Neural cell (in vitro differentiated cells): ENCODE measurements at regions not wholly inside any gene's neighbourhood (a gene's known extent, or its start where the extent isn't known, plus 50 kb on each side); places are given as distances from the start of the nearest gene placed in this dataset.

Source experiments
- H2AFZ ChIP-seq: fragments of 200-600, 300-800 bp; sonication (generic), shearing (Covaris generic); 2 replicates; pipeline ENCODE4 v1.6.0; 2014; ENCODE audit warnings: low read depth, mild to moderate bottlenecking, antibody characterized with exemption, low read length, moderate library complexity
- H3F3A ChIP-seq: fragments of 200-600 bp; shearing (Covaris generic); 2 replicates; pipeline ENCODE4 v1.6.1; 2016; ENCODE audit warnings: mild to moderate bottlenecking, moderate library complexity, mixed read lengths, antibody characterized with exemption, low read length; ENCODE audit not compliant: insufficient read depth, poor library complexity, severe bottlenecking
- H3K27ac ChIP-seq: fragments of 200-600, 300-800 bp; sonication (generic), shearing (Covaris generic); 2 replicates; pipeline ENCODE4 v1.5.1; 2014; ENCODE audit warnings: mild to moderate bottlenecking, low read length, moderate library complexity
- H3K27me3 ChIP-seq: fragments of 300-800, 200-600 bp; sonication (generic), shearing (Covaris generic); 2 replicates; pipeline ENCODE4 v1.6.0; 2014; ENCODE audit warnings: mild to moderate bottlenecking, low read depth, low read length, moderate library complexity; ENCODE audit not compliant: insufficient read depth
- H3K36me3 ChIP-seq: fragments of 300-800, 200-600 bp; sonication (generic), shearing (Covaris generic); 2 replicates; pipeline ENCODE4 v1.5.1; 2014; ENCODE audit warnings: mild to moderate bottlenecking, antibody characterized with exemption, low read length, moderate library complexity; ENCODE audit not compliant: insufficient read depth
- H3K4me2 ChIP-seq: fragments of 300-800, 200-600 bp; sonication (generic), shearing (Covaris generic); 2 replicates; pipeline ENCODE4 v1.6.0; 2014; ENCODE audit warnings: mild to moderate bottlenecking, low read length
- H3K4me3 ChIP-seq: fragments of 300-800, 200-600 bp; sonication (generic), shearing (Covaris generic); 2 replicates; pipeline ENCODE4 v1.5.1; 2014; ENCODE audit warnings: mild to moderate bottlenecking, low read length, moderate library complexity
- H3K79me2 ChIP-seq: fragments of 200-600 bp; shearing (Covaris generic); replicated peaks from 2 replicates; pipeline ENCODE4 v1.6.0; 2014; ENCODE audit warnings: mild to moderate bottlenecking, low read length, moderate library complexity; ENCODE audit not compliant: insufficient read depth
- H3K9ac ChIP-seq: fragments of 300-800, 200-600 bp; sonication (generic), shearing (Covaris generic); 2 replicates; pipeline ENCODE4 v1.6.1; 2016; ENCODE audit warnings: mild to moderate bottlenecking, low read length, mixed read lengths
- H3K9me2 ChIP-seq: fragments of 200-600 bp; shearing (Covaris generic); 2 replicates; pipeline ENCODE4 v1.6.1; 2016; ENCODE audit warnings: mild to moderate bottlenecking, low read length, mixed read lengths; ENCODE audit not compliant: insufficient read depth
- H3K9me3 ChIP-seq: fragments of 200-600, 300-800 bp; sonication (generic), shearing (Covaris generic); 2 replicates; pipeline ENCODE4 v1.6.1; 2016; ENCODE audit warnings: mild to moderate bottlenecking, mixed run types, low read length, moderate library complexity, mixed read lengths
- H4K20me1 ChIP-seq: fragments of 200-600 bp; shearing (Covaris generic); 2 replicates; pipeline ENCODE4 v1.6.1; 2016; ENCODE audit warnings: mild to moderate bottlenecking, mixed run types; ENCODE audit not compliant: insufficient read depth
- CTCF ChIP-seq: fragments of 450-650 bp; IDR thresholded peaks from 2 replicates; pipeline ENCODE4 v1.5.1; 2014; ENCODE audit warnings: antibody characterized with exemption, mild to moderate bottlenecking, moderate library complexity; ENCODE audit not compliant: poor library complexity, severe bottlenecking
- EP300 ChIP-seq: fragments of 450-650 bp; conservative IDR thresholded peaks from 2 replicates; pipeline ENCODE4 v1.6.1; 2014; ENCODE audit warnings: antibody characterized with exemption, mild to moderate bottlenecking, moderate library complexity; ENCODE audit not compliant: poor library complexity, severe bottlenecking
- EZH2 ChIP-seq: fragments of 200-600, 300-800 bp; shearing (Covaris generic), sonication (generic); IDR thresholded peaks from 2 replicates; pipeline ENCODE4 v1.6.1; 2014; ENCODE audit warnings: antibody characterized with exemption, low read length, borderline replicate concordance, mild to moderate bottlenecking; ENCODE audit not compliant: insufficient read depth, poor library complexity, severe bottlenecking
- MXI1 ChIP-seq: fragments of 450-650 bp; conservative IDR thresholded peaks from 2 replicates; pipeline ENCODE4 v1.6.1; 2014; ENCODE audit warnings: antibody characterized with exemption, mild to moderate bottlenecking; ENCODE audit not compliant: poor library complexity, severe bottlenecking
- POLR2AphosphoS5 ChIP-seq: IDR thresholded peaks from 2 replicates; pipeline ENCODE4 v1.6.1; 2012
- RAD21 ChIP-seq: fragments of 450-650 bp; conservative IDR thresholded peaks from 2 replicates; pipeline ENCODE4 v1.6.1; 2014; ENCODE audit warnings: antibody characterized with exemption, mild to moderate bottlenecking, moderate library complexity
- REST ChIP-seq: IDR thresholded peaks from 2 replicates; pipeline ENCODE4 v1.6.1; 2012; ENCODE audit warnings: borderline replicate concordance
- SMC3 ChIP-seq: fragments of 450-650 bp; conservative IDR thresholded peaks from 2 replicates; pipeline ENCODE4 v1.6.1; 2014; ENCODE audit warnings: antibody characterized with exemption, mild to moderate bottlenecking, moderate library complexity; ENCODE audit not compliant: poor library complexity
- TAF1 ChIP-seq: IDR thresholded peaks from 2 replicates; pipeline ENCODE4 v1.6.1; 2012; ENCODE audit warnings: low read depth

- H3F3A ChIP-seq, result peaks cover 2% of the 10 kb centered on the region
- no peaks in the 10 kb centered on the region for H3K9me3 ChIP-seq
- H3K9ac ChIP-seq, result no peak overlapping the region
- TF ChIP-seq EP300 (no peak), RAD21 (no peak), TAF1 (no peak), REST (no peak), EZH2 (no peak), SMC3 (no peak), MXI1 (no peak), CTCF (no peak), POLR2AphosphoS5 (no peak)
- no peaks in the 10 kb centered on the region for H3K9me2 ChIP-seq
- no peak overlapping the region for H2AFZ ChIP-seq
- no peak overlapping the region for H3K4me2 ChIP-seq
- no peaks in the 10 kb centered on the region for H3K36me3 ChIP-seq
- H3K79me2 ChIP-seq, result peaks cover 14% of the 10 kb centered on the region
- H3K27ac ChIP-seq, result no peak overlapping the region
- H3K4me3 ChIP-seq, result no peak overlapping the region
- no peaks in the 10 kb centered on the region for H3K27me3 ChIP-seq
- H4K20me1 ChIP-seq, result no peaks in the 10 kb centered on the region
These were observed 76.9 kb upstream of the RPS23 start for GRCh38 chr5:82355053-82355452.

DNA sequence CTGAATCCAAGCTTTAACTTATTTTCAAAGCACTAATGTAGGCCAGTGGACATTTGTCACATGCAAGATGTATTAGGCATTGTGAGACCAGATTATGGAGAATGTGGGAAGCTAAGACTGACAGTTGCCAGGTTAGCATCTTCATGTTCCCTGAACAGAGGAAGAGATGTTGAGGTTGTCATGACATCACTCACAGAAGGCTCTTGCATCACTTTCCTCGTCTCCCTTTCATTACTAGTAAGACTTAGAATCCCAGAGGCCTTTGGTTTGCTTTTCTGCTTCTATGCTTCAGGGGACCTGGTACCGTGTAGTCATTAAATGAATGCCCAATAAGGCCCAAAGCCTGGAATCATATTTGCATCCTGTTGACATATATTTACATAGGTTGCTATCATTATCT, 76.4 kb upstream of the RPS23 start:
- no peaks in the 10 kb centered on the region for H3K9me3 ChIP-seq
- TF ChIP-seq RAD21 (no peak), SMC3 (no peak), CTCF (no peak), TAF1 (no peak), EP300 (no peak), EZH2 (no peak)
- no peaks in the 10 kb centered on the region for H3K9me2 ChIP-seq
- H3K36me3 ChIP-seq, result no peaks in the 10 kb centered on the region
- H2AFZ ChIP-seq, result no peak overlapping the region
- no peak overlapping the region for H3K4me3 ChIP-seq
- H3K27me3 ChIP-seq, result no peaks in the 10 kb centered on the region
- no peak overlapping the region for H3K9ac ChIP-seq
- H3F3A ChIP-seq, result peaks cover 2% of the 10 kb centered on the region
- no peaks in the 10 kb centered on the region for H4K20me1 ChIP-seq
- H3K4me2 ChIP-seq, result no peak overlapping the region
- H3K27ac ChIP-seq, result no peak overlapping the region
- peaks cover 14% of the 10 kb centered on the region for H3K79me2 ChIP-seq
